Parathyroid adenoma (tissue), 2 donors: ENCODE measurements at regions not wholly inside any gene's neighbourhood (a gene's known extent, or its start where the extent isn't known, plus 50 kb on each side); places are given as distances from the start of the nearest gene placed in this dataset.

Experiments used
- H2AFZ ChIP-seq: fragments of 300-600 bp; sonication (generic); one replicate; pipeline ENCODE4 v1.7.0; 2017; ENCODE audit warnings: antibody characterized with exemption, mild to moderate bottlenecking
- H3K27ac ChIP-seq: fragments of 300-600 bp; sonication (generic); one replicate; pipeline ENCODE4 v1.7.0; 2017
- H3K27me3 ChIP-seq: fragments of 300-600 bp; sonication (generic); one replicate; pipeline ENCODE4 v1.7.0; 2017; ENCODE audit warnings: low read length; ENCODE audit not compliant: control insufficient read depth, insufficient read depth
- H3K36me3 ChIP-seq: fragments of 300-600 bp; sonication (generic); one replicate; pipeline ENCODE4 v1.7.0; 2017; ENCODE audit warnings: low read length; ENCODE audit not compliant: control insufficient read depth, insufficient read depth
- H3K4me1 ChIP-seq: fragments of 300-600 bp; sonication (generic); one replicate; pipeline ENCODE4 v1.7.0; 2017; ENCODE audit warnings: control low read depth
- H3K4me2 ChIP-seq: fragments of 300-600 bp; sonication (generic); one replicate; pipeline ENCODE4 v1.7.0; 2017; ENCODE audit warnings: low read length
- H3K4me3 ChIP-seq: fragments of 300-600 bp; sonication (generic); one replicate; pipeline ENCODE4 v1.7.0; 2017; ENCODE audit warnings: low read depth, low read length
- H3K79me2 ChIP-seq: fragments of 300-600 bp; sonication (generic); one replicate; pipeline ENCODE4 v1.7.0; 2017; ENCODE audit warnings: control low read depth
- H3K9ac ChIP-seq: fragments of 300-600 bp; sonication (generic); one replicate; pipeline ENCODE4 v1.7.0; 2017; ENCODE audit warnings: mild to moderate bottlenecking
- H3K9me3 ChIP-seq: fragments of 300-600 bp; sonication (generic); one replicate; pipeline ENCODE4 v1.7.0; 2017; ENCODE audit warnings: low read length; ENCODE audit not compliant: control insufficient read depth
- CTCF ChIP-seq: fragments of 300-600 bp; sonication (generic); IDR thresholded peaks from one replicate; pipeline ENCODE4 v1.7.0; 2017; ENCODE audit warnings: antibody characterized with exemption, mild to moderate bottlenecking
- donor health status: primary hyperparathyroidism.

GRCh38 chr10:42986633-42987032 is 90.2 kb upstream of the RET start:
- Histone ChIP-seq H3K79me2 (no peaks in the 10 kb centered on the region), H3K9ac (no peak overlapping the region), H3K4me2 (no peak overlapping the region), H3K27me3 (no peaks in the 10 kb centered on the region), H3K27ac (no peak overlapping the region), H3K4me1 (no peaks in the 10 kb centered on the region), H3K9me3 (no peaks in the 10 kb centered on the region), H3K4me3 (no peak overlapping the region), H2AFZ (no peak overlapping the region), H3K36me3 (no peaks in the 10 kb centered on the region)
- no peak for TF ChIP-seq CTCF

GRCh38 chr10:42987121-42987541 is 89.7 kb upstream of the RET start:
- H3K27me3 ChIP-seq = no peaks in the 10 kb centered on the region
- H2AFZ ChIP-seq = no peak overlapping the region
- no peak overlapping the region for H3K4me2 ChIP-seq
- no peaks in the 10 kb centered on the region for H3K36me3 ChIP-seq
- H3K9me3 ChIP-seq = no peaks in the 10 kb centered on the region
- TF ChIP-seq CTCF = no peak
- H3K4me3 ChIP-seq = no peak overlapping the region
- no peak overlapping the region for H3K9ac ChIP-seq
- no peak overlapping the region for H3K27ac ChIP-seq
- no peaks in the 10 kb centered on the region for H3K4me1 ChIP-seq
- H3K79me2 ChIP-seq = no peaks in the 10 kb centered on the region

- TF ChIP-seq CTCF = no peak
- H3K9ac ChIP-seq = no peak overlapping the region
These were observed 89.3 kb upstream of the RET start for GRCh38 chr10:42987575-42987974.

GRCh38 chr10:42988069-42988468 is 88.8 kb upstream of the RET start:
- H3K27me3 ChIP-seq = no peaks in the 10 kb centered on the region
- no peaks in the 10 kb centered on the region for H3K4me1 ChIP-seq
- no peak overlapping the region for H3K9ac ChIP-seq
- no peaks in the 10 kb centered on the region for H3K36me3 ChIP-seq
- no peak overlapping the region for H3K27ac ChIP-seq
- H2AFZ ChIP-seq = no peak overlapping the region
- H3K4me3 ChIP-seq = no peak overlapping the region
- no peak overlapping the region for H3K4me2 ChIP-seq
- H3K9me3 ChIP-seq = no peaks in the 10 kb centered on the region
- H3K79me2 ChIP-seq = no peaks in the 10 kb centered on the region
- no peak for TF ChIP-seq CTCF

More at GRCh38 chr10:42987575-42987974, 89.3 kb upstream of the RET start:
- Histone ChIP-seq H3K4me2 (no peak overlapping the region), H3K4me3 (no peak overlapping the region), H2AFZ (no peak overlapping the region), H3K27me3 (no peaks in the 10 kb centered on the region), H3K27ac (no peak overlapping the region), H3K79me2 (no peaks in the 10 kb centered on the region), H3K4me1 (no peaks in the 10 kb centered on the region), H3K36me3 (no peaks in the 10 kb centered on the region), H3K9me3 (no peaks in the 10 kb centered on the region)

GRCh38 chr10:42988517-42989395 is 88.1 kb upstream of the RET start:
- Histone ChIP-seq H3K27me3 (no peaks in the 10 kb centered on the region), H3K9me3 (no peaks in the 10 kb centered on the region), H3K9ac (no peak overlapping the region), H2AFZ (no peak overlapping the region), H3K79me2 (no peaks in the 10 kb centered on the region), H3K36me3 (no peaks in the 10 kb centered on the region), H3K4me1 (no peaks in the 10 kb centered on the region), H3K4me2 (no peak overlapping the region), H3K4me3 (no peak overlapping the region), H3K27ac (no peak overlapping the region)
- TF ChIP-seq CTCF = no peak
